Neural progenitor cell (in vitro differentiated cells): ENCODE measurements at regions not wholly inside any gene's neighbourhood (a gene's known extent, or its start where the extent isn't known, plus 50 kb on each side); places are given as distances from the start of the nearest gene placed in this dataset.

Experiments
- DNase-seq: peaks from one replicate; pipeline ENCODE4 v3.0.0-alpha.2; 2016; ENCODE audit warnings: low spot score
- H2AFZ ChIP-seq: fragments of 200-600 bp; sonication (generic); replicated peaks from 2 replicates; pipeline ENCODE4 v1.6.1; 2016; ENCODE audit warnings: antibody characterized with exemption
- H3F3A ChIP-seq: fragments of 200-600 bp; sonication (generic); 2 replicates; pipeline ENCODE4 v1.6.1; 2016; ENCODE audit warnings: antibody characterized with exemption, low read depth
- H3K27ac ChIP-seq: fragments of 200-600 bp; sonication (generic); 2 replicates; pipeline ENCODE4 v1.5.1; 2016; ENCODE audit warnings: mild to moderate bottlenecking
- H3K27me3 ChIP-seq: fragments of 200-600 bp; sonication (generic); 2 replicates; pipeline ENCODE4 v1.6.1; 2016; ENCODE audit warnings: mild to moderate bottlenecking, moderate library complexity
- H3K36me3 ChIP-seq: fragments of 200-600 bp; sonication (generic); 2 replicates; pipeline ENCODE4 v1.5.1; 2016
- H3K4me1 ChIP-seq: fragments of 200-600 bp; sonication (generic); 2 replicates; pipeline ENCODE4 v1.6.1; 2016; ENCODE audit warnings: mixed run types
- H3K4me2 ChIP-seq: fragments of 200-600 bp; sonication (generic); 2 replicates; pipeline ENCODE4 v1.6.1; 2016
- H3K4me3 ChIP-seq: fragments of 200-600 bp; sonication (generic); 2 replicates; pipeline ENCODE4 v1.5.1; 2016
- H3K79me2 ChIP-seq: fragments of 200-600 bp; sonication (generic); 2 replicates; pipeline ENCODE4 v1.6.1; 2016; ENCODE audit warnings: low read depth
- H3K9ac ChIP-seq: fragments of 200-600 bp; sonication (generic); 2 replicates; pipeline ENCODE4 v1.6.1; 2016
- H3K9me3 ChIP-seq: fragments of 200-600 bp; sonication (generic); 2 replicates; pipeline ENCODE4 v1.5.1; 2016; ENCODE audit warnings: low read depth
- H4K20me1 ChIP-seq: fragments of 200-600 bp; sonication (generic); 2 replicates; pipeline ENCODE4 v1.6.1; 2016; ENCODE audit warnings: low read depth
- H3K27ac Mint-ChIP-seq: 3 replicates; pipeline ENCODE4 v1.8.0; 2021; ENCODE audit warnings: mixed read lengths
- H3K27me3 Mint-ChIP-seq: 2 replicates; pipeline ENCODE4 v1.8.0; 2022; ENCODE audit warnings: low read depth, mild to moderate bottlenecking, inconsistent platforms, moderate library complexity, mixed read lengths; ENCODE audit not compliant: insufficient read depth
- H3K36me3 Mint-ChIP-seq: 3 replicates; pipeline ENCODE4 v1.8.0; 2021; ENCODE audit warnings: mixed read lengths
- H3K4me1 Mint-ChIP-seq: 3 replicates; pipeline ENCODE4 v1.8.0; 2021; ENCODE audit warnings: mixed read lengths
- H3K4me3 Mint-ChIP-seq: 3 replicates; pipeline ENCODE4 v1.8.0; 2021; ENCODE audit warnings: mild to moderate bottlenecking, moderate library complexity, mixed read lengths
- H3K9me3 Mint-ChIP-seq: 3 replicates; pipeline ENCODE4 v1.8.0; 2020; ENCODE audit warnings: mixed read lengths
- EZH2 ChIP-seq: fragments of 200-600 bp; sonication (generic); IDR thresholded peaks from 2 replicates; pipeline ENCODE4 v1.6.1; 2017; ENCODE audit warnings: antibody characterized with exemption, mild to moderate bottlenecking, moderate library complexity
- EZH2phosphoT487 ChIP-seq: fragments of 200-600 bp; sonication (generic); IDR thresholded peaks from 2 replicates; pipeline ENCODE4 v1.6.1; 2017; ENCODE audit warnings: antibody characterized with exemption
- TF ChIP-seq, protein P1 (sequence below): fragments of 200-600 bp; sonication (generic); IDR thresholded peaks from 2 replicates; pipeline ENCODE4 v1.5.1; 2017; ENCODE audit warnings: antibody characterized with exemption, mild to moderate bottlenecking

DNA sequence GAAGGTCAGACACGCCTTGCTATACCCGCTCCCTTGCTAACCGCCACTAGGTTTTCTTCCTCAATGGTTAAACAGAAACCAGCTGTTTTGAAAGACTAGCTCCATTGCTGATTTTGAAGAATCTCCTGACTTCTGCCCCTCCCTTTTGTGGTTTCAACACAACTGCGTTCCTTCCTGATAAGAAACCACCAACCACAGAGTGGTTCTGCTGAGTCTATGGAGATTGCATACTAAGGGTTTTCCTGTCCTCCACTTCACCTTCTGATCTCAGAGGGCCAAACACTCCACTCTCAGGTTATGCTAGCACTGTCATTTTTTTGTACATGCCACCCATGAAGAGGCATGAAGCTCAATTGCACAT is 207.9 kb downstream of the MYLK4 start:
- H3K36me3 Mint-ChIP-seq = no peaks in the 10 kb centered on the region
- no peaks in the 10 kb centered on the region for H3K4me1 ChIP-seq
- H3K9me3 ChIP-seq = no peaks in the 10 kb centered on the region
- no peak for TF ChIP-seq EZH2
- no peak for TF ChIP-seq EZH2phosphoT487
- TF ChIP-seq, protein P1, sequence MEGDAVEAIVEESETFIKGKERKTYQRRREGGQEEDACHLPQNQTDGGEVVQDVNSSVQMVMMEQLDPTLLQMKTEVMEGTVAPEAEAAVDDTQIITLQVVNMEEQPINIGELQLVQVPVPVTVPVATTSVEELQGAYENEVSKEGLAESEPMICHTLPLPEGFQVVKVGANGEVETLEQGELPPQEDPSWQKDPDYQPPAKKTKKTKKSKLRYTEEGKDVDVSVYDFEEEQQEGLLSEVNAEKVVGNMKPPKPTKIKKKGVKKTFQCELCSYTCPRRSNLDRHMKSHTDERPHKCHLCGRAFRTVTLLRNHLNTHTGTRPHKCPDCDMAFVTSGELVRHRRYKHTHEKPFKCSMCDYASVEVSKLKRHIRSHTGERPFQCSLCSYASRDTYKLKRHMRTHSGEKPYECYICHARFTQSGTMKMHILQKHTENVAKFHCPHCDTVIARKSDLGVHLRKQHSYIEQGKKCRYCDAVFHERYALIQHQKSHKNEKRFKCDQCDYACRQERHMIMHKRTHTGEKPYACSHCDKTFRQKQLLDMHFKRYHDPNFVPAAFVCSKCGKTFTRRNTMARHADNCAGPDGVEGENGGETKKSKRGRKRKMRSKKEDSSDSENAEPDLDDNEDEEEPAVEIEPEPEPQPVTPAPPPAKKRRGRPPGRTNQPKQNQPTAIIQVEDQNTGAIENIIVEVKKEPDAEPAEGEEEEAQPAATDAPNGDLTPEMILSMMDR = no peak
- no peak overlapping the region for H3K4me2 ChIP-seq
- H3K9ac ChIP-seq = no peak overlapping the region
- H3K36me3 ChIP-seq = no peaks in the 10 kb centered on the region
- H3K27me3 ChIP-seq = no peaks in the 10 kb centered on the region
- no peaks in the 10 kb centered on the region for H3K79me2 ChIP-seq
- H3F3A ChIP-seq = no peaks in the 10 kb centered on the region
- no peak overlapping the region for H3K27ac Mint-ChIP-seq
- no peak overlapping the region for H3K27ac ChIP-seq
- no peaks in the 10 kb centered on the region for H3K4me1 Mint-ChIP-seq
- H3K9me3 Mint-ChIP-seq = peaks cover 6% of the 10 kb centered on the region
- no peaks in the 10 kb centered on the region for H4K20me1 ChIP-seq
- H3K4me3 ChIP-seq = no peak overlapping the region
- H3K27me3 Mint-ChIP-seq = peaks cover 2% of the 10 kb centered on the region
- no peak overlapping the region for H3K4me3 Mint-ChIP-seq
- H2AFZ ChIP-seq = no peak overlapping the region
- no peak for DNase-seq

DNA sequence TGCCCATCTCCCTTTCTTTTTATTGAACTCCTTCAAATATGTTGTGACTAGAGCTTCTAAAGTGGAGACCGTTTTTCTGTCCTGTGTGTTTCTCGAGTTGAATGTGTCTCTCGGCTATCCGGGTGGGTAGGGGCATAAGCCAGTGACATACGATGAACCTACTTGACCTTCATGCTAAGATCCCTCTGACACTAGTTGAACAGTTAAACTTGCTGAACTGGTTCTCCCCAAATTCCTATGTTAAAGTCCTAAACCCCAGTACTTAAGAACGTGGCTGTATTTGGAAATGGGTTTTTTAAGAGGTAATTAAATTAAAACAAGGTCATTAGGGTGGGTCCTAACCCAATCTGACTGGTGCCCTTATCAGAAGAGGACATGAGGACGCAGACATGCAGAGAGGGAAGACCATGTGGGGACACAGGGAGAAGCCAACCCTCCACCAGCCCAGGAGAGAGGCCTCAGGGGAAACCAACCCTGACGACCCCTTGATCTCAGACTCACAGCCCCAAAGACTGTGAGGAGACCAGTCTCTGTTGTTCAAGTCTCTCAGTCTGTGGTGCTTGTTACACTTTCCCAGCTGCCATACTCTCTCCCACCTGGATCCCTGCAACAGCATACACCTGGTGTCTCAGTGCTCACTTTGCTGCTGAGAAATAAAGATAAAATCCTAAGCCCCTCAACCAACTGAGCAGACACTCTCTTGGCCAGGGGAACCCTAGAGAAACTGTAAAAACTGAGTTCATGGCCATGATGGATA is 208.4 kb downstream of the MYLK4 start:
- Mint-ChIP-seq H3K27me3 (peaks cover 2% of the 10 kb centered on the region), H3K9me3 (peaks cover 6% of the 10 kb centered on the region), H3K36me3 (no peaks in the 10 kb centered on the region), H3K4me1 (no peaks in the 10 kb centered on the region), H3K4me3 (no peak overlapping the region), H3K27ac (no peak overlapping the region)
- no peaks in the 10 kb centered on the region for H3K4me1 ChIP-seq
- H3K27me3 ChIP-seq = no peaks in the 10 kb centered on the region
- no peak for TF ChIP-seq EZH2phosphoT487
- TF ChIP-seq, protein P1 = no peak
- no peak for TF ChIP-seq EZH2
- H3K4me3 ChIP-seq = no peak overlapping the region
- H3K27ac ChIP-seq = no peak overlapping the region
- H3K9me3 ChIP-seq = no peaks in the 10 kb centered on the region
- no peak overlapping the region for H3K4me2 ChIP-seq
- H3K36me3 ChIP-seq = no peaks in the 10 kb centered on the region
- no peak overlapping the region for H3K9ac ChIP-seq
- H2AFZ ChIP-seq = no peak overlapping the region
- no peaks in the 10 kb centered on the region for H4K20me1 ChIP-seq
- H3K79me2 ChIP-seq = no peaks in the 10 kb centered on the region
- H3F3A ChIP-seq = no peaks in the 10 kb centered on the region
- no peak for DNase-seq

DNA sequence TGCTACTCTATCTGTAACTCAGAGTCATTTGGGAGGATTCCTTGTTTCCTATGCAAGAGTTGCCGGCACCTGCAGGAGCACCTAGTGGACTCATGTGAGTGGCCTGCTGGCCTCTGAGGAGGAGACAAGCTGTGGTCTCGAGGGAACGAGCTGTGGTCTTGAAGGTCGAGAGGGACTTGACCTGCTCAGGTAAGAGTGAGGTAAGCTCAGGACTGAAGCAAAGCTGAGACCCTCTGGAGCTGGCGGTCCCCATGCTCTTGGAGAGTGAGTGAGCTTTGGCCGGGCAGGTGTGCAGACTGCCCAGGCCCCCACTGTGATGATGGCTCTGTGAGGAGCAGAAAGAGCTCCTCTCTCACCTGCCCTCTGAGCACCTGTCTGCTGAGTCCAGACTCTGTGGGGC is 214.3 kb downstream of the MYLK4 start:
- Mint-ChIP-seq H3K4me1 (peaks cover 3% of the 10 kb centered on the region), H3K36me3 (no peaks in the 10 kb centered on the region), H3K27ac (no peak overlapping the region), H3K4me3 (no peak overlapping the region), H3K27me3 (peaks cover 2% of the 10 kb centered on the region), H3K9me3 (peaks cover under 1% of the 10 kb centered on the region)
- H3K4me2 ChIP-seq = no peak overlapping the region
- H3K9me3 ChIP-seq = no peaks in the 10 kb centered on the region
- H3K4me3 ChIP-seq = no peak overlapping the region
- H3K79me2 ChIP-seq = no peaks in the 10 kb centered on the region
- no peaks in the 10 kb centered on the region for H3K36me3 ChIP-seq
- no peak overlapping the region for H2AFZ ChIP-seq
- H3F3A ChIP-seq = no peaks in the 10 kb centered on the region
- TF ChIP-seq EZH2 (no peak), EZH2phosphoT487 (no peak)
- TF ChIP-seq, protein P1 = no peak
- DNase-seq = no peak
- H4K20me1 ChIP-seq = no peaks in the 10 kb centered on the region
- H3K27me3 ChIP-seq = no peaks in the 10 kb centered on the region
- no peak overlapping the region for H3K9ac ChIP-seq
- H3K4me1 ChIP-seq = no peaks in the 10 kb centered on the region
- no peak overlapping the region for H3K27ac ChIP-seq
